ENCODE measurements at regions not wholly inside any gene's neighbourhood (a gene's known extent, or its start where the extent isn't known, plus 50 kb on each side); places are given as distances from the start of the nearest gene placed in this dataset.

GRCh38 chr5:124663101-124663506 is 83.3 kb downstream of the ZNF608 start:
- no peak for DNase-seq

- DNase-seq, result no peak
Observed at GRCh38 chr5:124662181-124662781, 84.2 kb downstream of the ZNF608 start.

GRCh38 chr5:124661317-124662141 is 84.9 kb downstream of the ZNF608 start:
- no peak for DNase-seq

GRCh38 chr5:124660229-124661093 is 86.0 kb downstream of the ZNF608 start:
- DNase-seq, result no peak

- DNase-seq, result no peak
Observed at GRCh38 chr5:124659798-124660197, 86.6 kb downstream of the ZNF608 start.

GRCh38 chr5:124658867-124659557 is 87.4 kb downstream of the ZNF608 start:
- no peak for DNase-seq

GRCh38 chr5:124655921-124656511 is 90.4 kb downstream of the ZNF608 start:
- no peak for DNase-seq

- no peak for DNase-seq
Observed at GRCh38 chr5:124655251-124655917, 91.1 kb downstream of the ZNF608 start.

- DNase-seq, result no peak
Observed at GRCh38 chr5:124654418-124654817, 92.0 kb downstream of the ZNF608 start.

GRCh38 chr5:124653666-124654065 is 92.8 kb downstream of the ZNF608 start:
- no peak for DNase-seq

- DNase-seq, result no peak
Observed at GRCh38 chr5:124652892-124653441, 93.5 kb downstream of the ZNF608 start.

- DNase-seq, result no peak
Observed at GRCh38 chr5:124652514-124652819, 94.0 kb downstream of the ZNF608 start.

- DNase-seq, result no peak
Observed at GRCh38 chr5:124651663-124652513, 94.6 kb downstream of the ZNF608 start.

- no peak for DNase-seq
Observed at GRCh38 chr5:124650951-124651662, 95.3 kb downstream of the ZNF608 start.

- DNase-seq, result no peak
Observed at GRCh38 chr5:124650147-124650561, 96.3 kb downstream of the ZNF608 start.

- DNase-seq, result peak; percentile 10
Observed at GRCh38 chr5:124649491-124650146, 96.8 kb downstream of the ZNF608 start.

GRCh38 chr5:124648902-124649467 is 97.5 kb downstream of the ZNF608 start:
- no peak for DNase-seq

- no peak for DNase-seq
Observed at GRCh38 chr5:124647352-124647751, 99.1 kb downstream of the ZNF608 start.

- no peak for DNase-seq
Observed at GRCh38 chr5:124645396-124645795, 101.0 kb downstream of the ZNF608 start.

Measured in effector CD4-positive, alpha-beta T cell (primary cell).